ENCODE measurements at regions not wholly inside any gene's neighbourhood (a gene's known extent, or its start where the extent isn't known, plus 50 kb on each side); places are given as distances from the start of the nearest gene placed in this dataset.

- no peak for DNase-seq
Observed at GRCh38 chr11:131309776-131310175, 60.6 kb upstream of the NTM start.

GRCh38 chr11:131311776-131312514 is 58.5 kb upstream of the NTM start:
- DNase-seq: no peak
